Hepatocyte (in vitro differentiated cells): ENCODE measurements at regions not wholly inside any gene's neighbourhood (a gene's known extent, or its start where the extent isn't known, plus 50 kb on each side); places are given as distances from the start of the nearest gene placed in this dataset.
"Not testable (repeated sequence)": the region's sequence is repeated elsewhere in the genome, so short reads cannot be mapped to it uniquely, and the experiment has no call there.

Experiments
- DNase-seq: peaks from one replicate; pipeline ENCODE4 v3.0.0-alpha.2; 2016; ENCODE audit warnings: low spot score
- H2AFZ ChIP-seq: fragments of 200-600 bp; sonication (generic); 2 replicates; pipeline ENCODE4 v1.6.0; 2016; ENCODE audit warnings: antibody characterized with exemption, mild to moderate bottlenecking
- H3K27ac ChIP-seq: fragments of 200-600 bp; sonication (generic); 2 replicates; pipeline ENCODE4 v1.5.1; 2016; ENCODE audit warnings: mild to moderate bottlenecking
- H3K27me3 ChIP-seq: fragments of 200-600 bp; sonication (generic); 2 replicates; pipeline ENCODE4 v1.6.1; 2016
- H3K36me3 ChIP-seq: fragments of 200-600 bp; sonication (generic); replicated peaks from 2 replicates; pipeline ENCODE4 v1.5.1; 2016; ENCODE audit warnings: low read depth; ENCODE audit not compliant: insufficient read depth
- H3K4me1 ChIP-seq: fragments of 200-600 bp; sonication (generic); 2 replicates; pipeline ENCODE4 v1.5.1; 2016; ENCODE audit warnings: mild to moderate bottlenecking, moderate library complexity; ENCODE audit not compliant: insufficient read depth
- H3K4me2 ChIP-seq: fragments of 200-600 bp; sonication (generic); 2 replicates; pipeline ENCODE4 v1.6.0; 2016
- H3K4me3 ChIP-seq: fragments of 200-600 bp; sonication (generic); 2 replicates; pipeline ENCODE4 v1.5.1; 2016; ENCODE audit warnings: mild to moderate bottlenecking
- H3K79me2 ChIP-seq: fragments of 200-600 bp; sonication (generic); 2 replicates; pipeline ENCODE4 v1.6.0; 2017; ENCODE audit warnings: mild to moderate bottlenecking
- H3K9me2 ChIP-seq: fragments of 200-600 bp; sonication (generic); replicated peaks from 2 replicates; pipeline ENCODE4 v1.6.0; 2017; ENCODE audit warnings: mild to moderate bottlenecking; ENCODE audit not compliant: insufficient read depth
- H3K9me3 ChIP-seq: fragments of 200-600 bp; sonication (generic); 2 replicates; pipeline ENCODE4 v1.5.1; 2016; ENCODE audit warnings: low read depth, mild to moderate bottlenecking
- H4K20me1 ChIP-seq: fragments of 200-600 bp; sonication (generic); 2 replicates; pipeline ENCODE4 v1.6.0; 2016; ENCODE audit warnings: mild to moderate bottlenecking; ENCODE audit not compliant: insufficient read depth, poor library complexity, severe bottlenecking
- CTCF ChIP-seq: fragments of 200-600 bp; sonication (generic); IDR thresholded peaks from 2 replicates; pipeline ENCODE4 v1.5.1; 2016; ENCODE audit warnings: antibody characterized with exemption, mild to moderate bottlenecking; ENCODE audit not compliant: poor library complexity
- EZH2 ChIP-seq: fragments of 200-600 bp; sonication (generic); IDR thresholded peaks from 2 replicates; pipeline ENCODE4 v1.6.1; 2016; ENCODE audit warnings: antibody characterized with exemption, mild to moderate bottlenecking, borderline replicate concordance
- EZH2phosphoT487 ChIP-seq: fragments of 200-600 bp; sonication (generic); IDR thresholded peaks from one replicate; pipeline ENCODE4 v1.6.1; 2018; ENCODE audit warnings: antibody characterized with exemption, mild to moderate bottlenecking, low read depth, moderate library complexity; ENCODE audit not compliant: unreplicated experiment, severe bottlenecking
- WGBS: methylation state at CpG from one replicate; pipeline ENCODE4 v1.1.6; 2016; ENCODE audit warnings: low lambda C conversion rate; ENCODE audit errors: missing lambda C conversion rate; 5-methylcytosine and 5-hydroxymethylcytosine counted together

GRCh38 chr22:48483764-48484528 is 1343.7 kb downstream of the BRD1 start:
- Histone ChIP-seq H3K36me3 (no peaks in the 10 kb centered on the region), H3K4me3 (no peak overlapping the region), H3K79me2 (no peaks in the 10 kb centered on the region), H2AFZ (no peak overlapping the region), H3K27me3 (peaks cover 37% of the 10 kb centered on the region), H3K9me2 (no peaks in the 10 kb centered on the region), H3K9me3 (no peaks in the 10 kb centered on the region), H4K20me1 (no peaks in the 10 kb centered on the region), H3K27ac (no peak overlapping the region), H3K4me1 (no peaks in the 10 kb centered on the region), H3K4me2 (no peak overlapping the region)
- TF ChIP-seq CTCF (no peak), EZH2 (no peak), EZH2phosphoT487 (no peak)
- WGBS: 62% methylated on average over 11 of the region's 12 CpGs
- no peak for DNase-seq

- Histone ChIP-seq H3K36me3 (no peaks in the 10 kb centered on the region), H3K9me3 (no peaks in the 10 kb centered on the region), H3K4me2 (no peak overlapping the region), H3K79me2 (no peaks in the 10 kb centered on the region), H3K4me1 (no peaks in the 10 kb centered on the region), H4K20me1 (no peaks in the 10 kb centered on the region), H3K27ac (no peak overlapping the region), H3K27me3 (peaks cover 27% of the 10 kb centered on the region), H2AFZ (no peak overlapping the region), H3K4me3 (no peak overlapping the region), H3K9me2 (no peaks in the 10 kb centered on the region)
- TF ChIP-seq EZH2phosphoT487: no peak
- TF ChIP-seq EZH2: no peak
- no peak for TF ChIP-seq CTCF
- WGBS: 95% methylated on average over 2 of the region's 2 CpGs
- DNase-seq: no peak
These were observed 1344.9 kb downstream of the BRD1 start for GRCh38 chr22:48482771-48483170.

GRCh38 chr22:48482198-48482597 is 1345.5 kb downstream of the BRD1 start:
- not testable (repeated sequence) for H3K4me1 ChIP-seq, H3K9me3 ChIP-seq, DNase-seq, H3K4me2 ChIP-seq, H3K9me2 ChIP-seq, H3K4me3 ChIP-seq, H2AFZ ChIP-seq, H3K36me3 ChIP-seq, H3K79me2 ChIP-seq, H3K27ac ChIP-seq, H4K20me1 ChIP-seq
- H3K27me3 ChIP-seq: peaks cover 21% of the 10 kb centered on the region
- 92% methylated on average over 11 of the region's 11 CpGs for WGBS

- Histone ChIP-seq H3K79me2 (no peaks in the 10 kb centered on the region), H3K36me3 (no peaks in the 10 kb centered on the region), H3K27me3 (peaks cover 16% of the 10 kb centered on the region), H3K9me2 (no peaks in the 10 kb centered on the region), H3K4me2 (no peak overlapping the region), H3K4me3 (no peak overlapping the region), H3K4me1 (no peaks in the 10 kb centered on the region), H4K20me1 (no peaks in the 10 kb centered on the region), H2AFZ (no peak overlapping the region), H3K27ac (no peak overlapping the region), H3K9me3 (no peaks in the 10 kb centered on the region)
- TF ChIP-seq EZH2 (no peak), EZH2phosphoT487 (no peak), CTCF (no peak)
- no peak for DNase-seq
- WGBS: 98% methylated on average over 2 of the region's 2 CpGs
These were observed 1345.9 kb downstream of the BRD1 start for GRCh38 chr22:48481748-48482147.
